ENCODE measurements at regions not wholly inside any gene's neighbourhood (a gene's known extent, or its start where the extent isn't known, plus 50 kb on each side); places are given as distances from the start of the nearest gene placed in this dataset.

- no peak for DNase-seq (ENCODE audit: low spot score)
- H3K4me1 ChIP-seq (ENCODE audit: control insufficient read depth in 4 of 4, insufficient read depth in 4 of 4, low read length in 3 of 4): no peaks in the 10 kb centered on the region
- H3K4me3 ChIP-seq (ENCODE audit: low read depth in 1 of 3, low read length in 3 of 3): no peak overlapping the region
- no peak overlapping the region for H3K27ac ChIP-seq (ENCODE audit: low read depth in 1 of 2, low read length in 2 of 2)
- 94% methylated on average over 3 of the region's 3 CpGs for WGBS
- TF ChIP-seq ZBTB33 (IDR thresholded peaks at IDR 0.05) (no peak), HNF4A (conservative IDR thresholded peaks at IDR 0.05) (no peak), HNF4G (IDR thresholded peaks at IDR 0.05) (no peak), SP1 (IDR thresholded peaks at IDR 0.05) (no peak), YY1 (IDR thresholded peaks at IDR 0.05) (no peak), TAF1 (conservative IDR thresholded peaks at IDR 0.05) (no peak), RAD21 (IDR thresholded peaks at IDR 0.05) (no peak), NR2F2 (IDR thresholded peaks at IDR 0.05) (no peak), EGR1 (IDR thresholded peaks at IDR 0.05; ENCODE audit: low read depth in 2 of 2) (no peak), MAX (IDR thresholded peaks at IDR 0.05) (no peak), ATF3 (IDR thresholded peaks at IDR 0.05) (no peak), JUND (IDR thresholded peaks at IDR 0.05) (no peak), REST (IDR thresholded peaks at IDR 0.05) (no peak), FOXA2 (IDR thresholded peaks at IDR 0.05) (no peak)
- H3K27me3 ChIP-seq (ENCODE audit: control insufficient read depth in 4 of 4, insufficient read depth in 4 of 4, low read length in 3 of 4): no peaks in the 10 kb centered on the region
- H3K9ac ChIP-seq (ENCODE audit: low read depth in 1 of 2, low read length in 2 of 2): no peak overlapping the region
- no peaks in the 10 kb centered on the region for H3K36me3 ChIP-seq (ENCODE audit: control insufficient read depth in 4 of 4, insufficient read depth in 3 of 4, low read depth in 1 of 4, low read length in 3 of 4)
- no peaks in the 10 kb centered on the region for H3K9me3 ChIP-seq (ENCODE audit: control insufficient read depth in 4 of 4, low read length in 3 of 4)
These were observed 237.4 kb upstream of the HS6ST1 start for GRCh38 chr2:128556089-128556488.

- Histone ChIP-seq H3K36me3 (ENCODE audit: control insufficient read depth in 4 of 4, insufficient read depth in 3 of 4, low read depth in 1 of 4, low read length in 3 of 4) (no peaks in the 10 kb centered on the region), H3K27ac (ENCODE audit: low read depth in 1 of 2, low read length in 2 of 2) (no peak overlapping the region), H3K9me3 (ENCODE audit: control insufficient read depth in 4 of 4, low read length in 3 of 4) (no peaks in the 10 kb centered on the region), H3K4me1 (ENCODE audit: control insufficient read depth in 4 of 4, insufficient read depth in 4 of 4, low read length in 3 of 4) (no peaks in the 10 kb centered on the region), H3K27me3 (ENCODE audit: control insufficient read depth in 4 of 4, insufficient read depth in 4 of 4, low read length in 3 of 4) (no peaks in the 10 kb centered on the region), H3K4me3 (ENCODE audit: low read depth in 1 of 3, low read length in 3 of 3) (no peak overlapping the region), H3K9ac (ENCODE audit: low read depth in 1 of 2, low read length in 2 of 2) (no peak overlapping the region)
- 93% methylated on average over 4 of the region's 4 CpGs for WGBS
- no peak for DNase-seq (ENCODE audit: low spot score)
- TF ChIP-seq HNF4G (IDR thresholded peaks at IDR 0.05) (no peak), GABPA (IDR thresholded peaks at IDR 0.05 in 1 of 2, conservative IDR thresholded peaks at IDR 0.05 in 1 of 2) (no peak), EGR1 (IDR thresholded peaks at IDR 0.05; ENCODE audit: low read depth in 2 of 2) (no peak), TAF1 (conservative IDR thresholded peaks at IDR 0.05) (no peak), ZBTB33 (IDR thresholded peaks at IDR 0.05) (no peak), JUND (IDR thresholded peaks at IDR 0.05) (no peak), YY1 (IDR thresholded peaks at IDR 0.05) (no peak), RAD21 (IDR thresholded peaks at IDR 0.05) (no peak), RXRA (IDR thresholded peaks at IDR 0.05) (no peak), REST (IDR thresholded peaks at IDR 0.05) (no peak), FOXA2 (IDR thresholded peaks at IDR 0.05) (no peak), FOXA1 (IDR thresholded peaks at IDR 0.05) (no peak), HNF4A (conservative IDR thresholded peaks at IDR 0.05) (no peak), MAX (IDR thresholded peaks at IDR 0.05) (no peak), ATF3 (IDR thresholded peaks at IDR 0.05) (no peak)
These were observed 238.0 kb upstream of the HS6ST1 start for GRCh38 chr2:128556633-128557032.

Data from liver (tissue), 7 donors.